ENCODE measurements at regions not wholly inside any gene's neighbourhood (a gene's known extent, or its start where the extent isn't known, plus 50 kb on each side); places are given as distances from the start of the nearest gene placed in this dataset.

GRCh38 chr2:226452768-226453167 is 346.9 kb downstream of the IRS1 start:
- no peak for TF ChIP-seq CTCF (IDR thresholded peaks at IDR 0.05)
- no peak for TF ChIP-seq BCL3 (IDR thresholded peaks at IDR 0.05)
- TF ChIP-seq REST (IDR thresholded peaks at IDR 0.05) = no peak
- TF ChIP-seq MAX (IDR thresholded peaks at IDR 0.05) = no peak
- no peak for TF ChIP-seq E2F6 (IDR thresholded peaks at IDR 0.05; ENCODE audit: borderline replicate concordance, low read depth)

All from A549 (cell line).